Skeletal muscle cell (primary cell): ENCODE measurements at regions not wholly inside any gene's neighbourhood (a gene's known extent, or its start where the extent isn't known, plus 50 kb on each side); places are given as distances from the start of the nearest gene placed in this dataset.

ENCODE experiments used
- DNase-seq: peaks from one replicate; pipeline ENCODE4 v3.0.0-alpha.2; 2010; ENCODE audit warnings: low read depth
- H3K4me3 ChIP-seq: 2 replicates; pipeline ENCODE4 v1.5.1; 2011; ENCODE audit warnings: low read depth, mild to moderate bottlenecking, control low read depth, low read length, moderate library complexity

- no peak for DNase-seq
- no peak overlapping the region for H3K4me3 ChIP-seq
These were observed 856.0 kb downstream of the GALR1 start for GRCh38 chr18:78105611-78106010.

GRCh38 chr18:78106946-78107345 lies 857.3 kb downstream of the GALR1 start:
- DNase-seq = no peak
- H3K4me3 ChIP-seq = no peak overlapping the region

- no peak overlapping the region for H3K4me3 ChIP-seq
- no peak for DNase-seq
These were observed 857.7 kb downstream of the GALR1 start for GRCh38 chr18:78107363-78107762.

- no peak for DNase-seq
- no peak overlapping the region for H3K4me3 ChIP-seq
These were observed 858.9 kb downstream of the GALR1 start for GRCh38 chr18:78108554-78108953.

- no peak overlapping the region for H3K4me3 ChIP-seq
These were observed 863.7 kb downstream of the GALR1 start for GRCh38 chr18:78113136-78113939.

GRCh38 chr18:78113940-78114251 lies 864.2 kb downstream of the GALR1 start:
- H3K4me3 ChIP-seq = no peak overlapping the region
- no peak for DNase-seq

More at GRCh38 chr18:78113136-78113939, 863.7 kb downstream of the GALR1 start:
- no peak for DNase-seq

GRCh38 chr18:78115896-78116561 lies 863.6 kb upstream of the SALL3 start:
- no peak overlapping the region for H3K4me3 ChIP-seq
- DNase-seq = no peak

- H3K4me3 ChIP-seq = no peak overlapping the region
- no peak for DNase-seq
These were observed 856.3 kb upstream of the SALL3 start for GRCh38 chr18:78123144-78123909.

- H3K4me3 ChIP-seq = no peak overlapping the region
- no peak for DNase-seq
These were observed 855.5 kb upstream of the SALL3 start for GRCh38 chr18:78123926-78124797.

GRCh38 chr18:78125206-78125896 lies 854.3 kb upstream of the SALL3 start:
- DNase-seq = no peak
- no peak overlapping the region for H3K4me3 ChIP-seq

- no peak for DNase-seq
These were observed 853.5 kb upstream of the SALL3 start for GRCh38 chr18:78126106-78126505.

GRCh38 chr18:78126536-78126935 lies 853.1 kb upstream of the SALL3 start:
- no peak for DNase-seq
- H3K4me3 ChIP-seq = no peak overlapping the region

More at GRCh38 chr18:78126106-78126505, 853.5 kb upstream of the SALL3 start:
- H3K4me3 ChIP-seq = no peak overlapping the region

GRCh38 chr18:78127041-78127440 lies 852.6 kb upstream of the SALL3 start:
- DNase-seq = no peak
- H3K4me3 ChIP-seq = no peak overlapping the region

GRCh38 chr18:78128004-78128403 lies 851.6 kb upstream of the SALL3 start:
- DNase-seq = no peak
- no peak overlapping the region for H3K4me3 ChIP-seq

- no peak for DNase-seq
- H3K4me3 ChIP-seq = no peak overlapping the region
These were observed 850.4 kb upstream of the SALL3 start for GRCh38 chr18:78129260-78129659.

GRCh38 chr18:78130232-78131195 lies 849.1 kb upstream of the SALL3 start:
- no peak overlapping the region for H3K4me3 ChIP-seq
- DNase-seq = no peak

- no peak overlapping the region for H3K4me3 ChIP-seq
- DNase-seq = no peak
These were observed 845.9 kb upstream of the SALL3 start for GRCh38 chr18:78133729-78134128.

- no peak overlapping the region for H3K4me3 ChIP-seq
These were observed 842.6 kb upstream of the SALL3 start for GRCh38 chr18:78136986-78137385.

More at GRCh38 chr18:78136986-78137385, 842.6 kb upstream of the SALL3 start:
- DNase-seq = no peak
